ENCODE measurements at regions not wholly inside any gene's neighbourhood (a gene's known extent, or its start where the extent isn't known, plus 50 kb on each side); places are given as distances from the start of the nearest gene placed in this dataset.

DNA sequence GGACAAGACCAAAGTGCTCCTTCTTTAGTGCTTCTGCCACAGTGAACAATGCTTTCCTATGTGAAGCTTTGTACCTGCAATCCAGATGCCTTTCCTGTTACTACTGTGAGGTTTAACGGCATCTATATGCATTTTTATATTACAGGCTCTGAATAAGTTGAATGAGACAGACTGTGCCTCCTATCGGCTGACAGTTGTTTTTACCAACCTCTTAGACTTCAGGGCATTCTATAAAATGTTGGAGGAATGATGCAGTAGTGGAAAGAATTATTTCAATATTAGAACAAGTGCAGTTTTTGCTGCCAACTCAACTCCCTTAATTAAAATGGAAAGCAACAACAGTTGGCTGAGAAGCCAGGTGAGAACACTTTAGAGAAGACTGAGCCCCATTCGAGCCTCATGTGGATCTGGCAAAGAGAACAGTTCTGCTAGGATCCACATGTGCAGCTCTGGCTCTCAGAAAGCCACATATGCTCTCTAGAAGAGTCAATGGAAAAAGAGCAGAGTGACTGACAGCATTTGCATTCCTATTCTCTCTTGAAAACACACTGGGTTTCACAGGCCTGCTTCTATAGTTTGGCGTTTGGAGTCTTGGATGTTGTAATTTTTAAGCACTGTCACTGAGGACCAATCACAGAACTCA, 147.5 kb downstream of the LURAP1L start:
- H3K27me3 ChIP-seq (ENCODE audit: control insufficient read depth in 1 of 2, insufficient read depth in 2 of 2, low read length in 2 of 2), result no peaks in the 10 kb centered on the region
- no peaks in the 10 kb centered on the region for H3K36me3 ChIP-seq (ENCODE audit: control insufficient read depth in 2 of 2, insufficient read depth in 2 of 2, low read length in 1 of 2)
- 56 to 58% methylated on average over 4 of the region's 4 CpGs for WGBS, 2 donors
- no peak overlapping the region for H3K4me3 ChIP-seq (ENCODE audit: low read depth in 1 of 2, low read length in 2 of 2)
- H3K9me3 ChIP-seq (ENCODE audit: control insufficient read depth in 2 of 2, insufficient read depth in 1 of 2, low read depth in 1 of 2, low read length in 1 of 2), result no peaks in the 10 kb centered on the region
- no peaks in the 10 kb centered on the region for H3K4me1 ChIP-seq (ENCODE audit: control insufficient read depth in 2 of 2, insufficient read depth in 2 of 2, low read length in 1 of 2)
- H3K27ac ChIP-seq (ENCODE audit: low read depth in 2 of 2, low read length in 1 of 2), result no peak overlapping the region

DNA sequence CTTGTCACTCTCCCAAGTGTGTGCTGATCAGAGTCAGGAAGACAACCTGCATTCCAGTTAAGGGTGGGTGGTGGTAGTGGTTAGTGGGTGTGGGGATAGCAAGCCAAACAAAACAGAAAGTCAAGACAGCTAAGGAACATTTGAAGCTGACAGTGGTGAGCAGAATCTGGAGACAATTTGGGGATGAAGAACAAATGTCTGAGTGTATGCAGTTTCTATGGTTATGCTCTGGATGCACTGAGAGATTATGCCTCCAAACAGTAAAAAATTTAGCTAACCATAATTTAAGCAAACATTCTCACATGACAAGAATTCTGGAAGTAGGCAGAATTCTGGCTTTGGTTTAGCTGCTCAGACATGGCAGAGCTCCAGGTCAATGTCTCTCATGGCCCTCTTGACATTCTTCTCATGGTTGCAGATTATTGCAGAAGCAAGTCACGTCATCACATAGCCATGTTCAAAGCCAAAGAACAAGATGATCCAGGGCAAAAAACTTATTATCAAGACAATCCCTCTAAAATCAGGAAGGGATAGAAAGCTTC, 148.7 kb downstream of the LURAP1L start:
- no peaks in the 10 kb centered on the region for H3K4me1 ChIP-seq (ENCODE audit: control insufficient read depth in 2 of 2, insufficient read depth in 2 of 2, low read length in 1 of 2)
- 48 to 63% methylated on average over 1 of the region's 1 CpG for WGBS, 2 donors
- no peaks in the 10 kb centered on the region for H3K36me3 ChIP-seq (ENCODE audit: control insufficient read depth in 2 of 2, insufficient read depth in 2 of 2, low read length in 1 of 2)
- no peak overlapping the region for H3K27ac ChIP-seq (ENCODE audit: low read depth in 2 of 2, low read length in 1 of 2)
- no peaks in the 10 kb centered on the region for H3K9me3 ChIP-seq (ENCODE audit: control insufficient read depth in 2 of 2, insufficient read depth in 1 of 2, low read depth in 1 of 2, low read length in 1 of 2)
- H3K27me3 ChIP-seq (ENCODE audit: control insufficient read depth in 1 of 2, insufficient read depth in 2 of 2, low read length in 2 of 2), result no peaks in the 10 kb centered on the region
- no peak overlapping the region for H3K4me3 ChIP-seq (ENCODE audit: low read depth in 1 of 2, low read length in 2 of 2)

DNA sequence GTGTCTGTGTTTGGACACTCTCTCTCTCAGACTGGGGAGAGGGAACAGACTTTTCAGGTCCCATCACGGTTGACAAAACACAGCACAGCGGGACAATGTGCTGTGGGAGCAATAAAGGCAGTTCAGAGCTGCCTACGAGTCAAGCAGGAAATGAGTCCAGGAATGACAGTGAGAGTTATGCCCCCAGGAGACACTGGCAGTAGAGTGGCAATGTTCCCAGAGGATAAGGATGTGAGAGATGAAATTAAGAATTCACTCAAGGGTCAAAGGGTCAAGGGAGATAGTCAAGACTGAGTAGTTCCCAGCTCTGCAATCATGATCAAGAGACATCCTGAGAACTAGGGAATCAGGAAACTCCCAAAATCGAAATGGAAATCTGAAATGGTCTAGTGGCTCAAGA, 156.1 kb downstream of the LURAP1L start:
- Histone ChIP-seq H3K36me3 (ENCODE audit: control insufficient read depth in 2 of 2, insufficient read depth in 2 of 2, low read length in 1 of 2) (no peaks in the 10 kb centered on the region), H3K4me3 (ENCODE audit: low read depth in 1 of 2, low read length in 2 of 2) (no peak overlapping the region)

DNA sequence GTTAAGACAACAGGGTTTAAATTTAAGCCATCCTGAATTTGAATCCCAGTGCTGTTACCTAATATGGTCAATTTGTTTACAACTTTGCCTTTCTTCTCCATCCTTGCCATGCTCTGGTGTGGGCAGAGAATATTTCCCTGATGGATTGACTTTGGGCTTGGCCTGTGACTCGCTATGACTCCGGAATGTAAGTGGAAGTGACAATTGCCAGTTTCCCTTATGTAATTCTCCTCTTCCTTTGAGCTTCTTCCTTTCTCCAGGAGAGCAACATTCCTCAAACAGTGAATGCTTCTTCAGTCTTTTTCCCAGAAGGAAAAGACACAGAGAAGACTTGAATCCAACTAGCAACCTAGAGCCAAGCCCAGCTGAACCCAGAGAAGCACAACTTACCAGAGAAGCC, 159.1 kb downstream of the LURAP1L start:
- H3K27ac ChIP-seq (ENCODE audit: low read depth in 2 of 2, low read length in 1 of 2), result no peak overlapping the region
- H3K4me1 ChIP-seq (ENCODE audit: control insufficient read depth in 2 of 2, insufficient read depth in 2 of 2, low read length in 1 of 2), result no peaks in the 10 kb centered on the region
- H3K36me3 ChIP-seq (ENCODE audit: control insufficient read depth in 2 of 2, insufficient read depth in 2 of 2, low read length in 1 of 2), result no peaks in the 10 kb centered on the region
- no peaks in the 10 kb centered on the region for H3K9me3 ChIP-seq (ENCODE audit: control insufficient read depth in 2 of 2, insufficient read depth in 1 of 2, low read depth in 1 of 2, low read length in 1 of 2)
- WGBS, 2 donors, result 32 to 53% methylated on average over 2 of the region's 2 CpGs
- H3K4me3 ChIP-seq (ENCODE audit: low read depth in 1 of 2, low read length in 2 of 2), result no peak overlapping the region
- no peaks in the 10 kb centered on the region for H3K27me3 ChIP-seq (ENCODE audit: control insufficient read depth in 1 of 2, insufficient read depth in 2 of 2, low read length in 2 of 2)

More for the DNA sequence above, 156.1 kb downstream of the LURAP1L start:
- H3K27me3 ChIP-seq (ENCODE audit: control insufficient read depth in 1 of 2, insufficient read depth in 2 of 2, low read length in 2 of 2), result no peaks in the 10 kb centered on the region
- no peak overlapping the region for H3K27ac ChIP-seq (ENCODE audit: low read depth in 2 of 2, low read length in 1 of 2)
- H3K4me1 ChIP-seq (ENCODE audit: control insufficient read depth in 2 of 2, insufficient read depth in 2 of 2, low read length in 1 of 2), result no peaks in the 10 kb centered on the region
- whole genome bisulfite sequencing, 2 donors, result 66 to 79% methylated on average over 4 of the region's 4 CpGs
- H3K9me3 ChIP-seq (ENCODE audit: control insufficient read depth in 2 of 2, insufficient read depth in 1 of 2, low read depth in 1 of 2, low read length in 1 of 2), result no peaks in the 10 kb centered on the region

DNA sequence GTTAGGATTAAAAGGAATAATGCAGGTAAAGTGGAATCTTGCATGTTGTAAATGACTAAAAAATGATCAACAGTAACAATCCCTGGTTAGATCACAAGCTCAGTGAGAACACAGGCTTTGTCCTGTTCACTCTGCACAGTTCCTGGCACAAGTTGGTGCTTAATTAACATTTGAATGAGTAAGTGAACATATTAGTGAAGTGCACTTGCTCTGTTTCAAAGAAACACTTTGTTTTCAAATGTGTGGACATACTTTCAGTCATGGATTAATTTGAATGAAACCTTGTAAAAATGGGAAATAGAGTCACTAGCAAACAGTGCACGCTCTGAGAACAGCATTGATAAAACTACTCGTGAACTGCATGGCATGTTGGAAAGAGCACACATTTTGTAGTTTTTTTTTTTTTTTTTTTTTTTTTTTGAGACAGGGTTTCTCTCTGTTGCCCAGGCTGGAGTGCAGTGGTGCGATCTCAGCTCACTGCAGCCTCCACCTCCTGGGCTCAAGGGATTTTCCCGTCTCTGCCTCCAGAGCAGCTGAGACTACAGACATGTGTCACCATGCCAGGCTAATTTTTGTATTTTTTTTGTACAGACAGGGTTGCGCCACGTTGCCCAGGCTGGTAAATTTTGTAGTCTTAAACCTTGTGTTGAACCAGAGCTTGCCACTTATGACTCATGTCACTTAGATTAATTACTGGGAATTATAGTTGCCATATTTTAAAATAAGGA, 159.9 kb downstream of the LURAP1L start:
- no peak overlapping the region for H3K4me3 ChIP-seq (ENCODE audit: low read depth in 1 of 2, low read length in 2 of 2)
- no peaks in the 10 kb centered on the region for H3K27me3 ChIP-seq (ENCODE audit: control insufficient read depth in 1 of 2, insufficient read depth in 2 of 2, low read length in 2 of 2)
- no peak overlapping the region for H3K27ac ChIP-seq (ENCODE audit: low read depth in 2 of 2, low read length in 1 of 2)
- H3K36me3 ChIP-seq (ENCODE audit: control insufficient read depth in 2 of 2, insufficient read depth in 2 of 2, low read length in 1 of 2), result no peaks in the 10 kb centered on the region
- H3K4me1 ChIP-seq (ENCODE audit: control insufficient read depth in 2 of 2, insufficient read depth in 2 of 2, low read length in 1 of 2), result no peaks in the 10 kb centered on the region
- no peaks in the 10 kb centered on the region for H3K9me3 ChIP-seq (ENCODE audit: control insufficient read depth in 2 of 2, insufficient read depth in 1 of 2, low read depth in 1 of 2, low read length in 1 of 2)
- WGBS, 2 donors, result 51 to 68% methylated on average over 6 of the region's 6 CpGs

DNA sequence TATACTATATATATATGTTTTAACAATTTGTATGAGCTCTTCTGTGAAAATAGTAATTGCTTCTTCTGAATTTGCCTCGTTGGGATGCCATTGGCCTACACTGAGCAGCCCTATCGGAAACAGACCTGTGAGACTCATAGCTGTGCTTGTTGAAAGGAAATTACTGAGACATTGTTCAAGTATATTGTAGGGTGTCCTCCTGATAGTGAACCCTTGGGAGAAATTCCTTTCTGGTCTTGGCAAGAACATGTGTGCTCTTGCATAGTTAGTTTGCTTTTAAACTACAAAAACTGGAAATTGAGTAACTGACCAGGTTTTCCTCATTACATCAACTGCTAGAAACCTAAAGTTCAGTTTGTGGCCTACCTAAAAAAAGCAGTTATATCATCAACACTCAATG, 160.9 kb downstream of the LURAP1L start:
- Histone ChIP-seq H3K27ac (ENCODE audit: low read depth in 2 of 2, low read length in 1 of 2) (no peak overlapping the region), H3K9me3 (ENCODE audit: control insufficient read depth in 2 of 2, insufficient read depth in 1 of 2, low read depth in 1 of 2, low read length in 1 of 2) (no peaks in the 10 kb centered on the region), H3K4me3 (ENCODE audit: low read depth in 1 of 2, low read length in 2 of 2) (no peak overlapping the region), H3K4me1 (ENCODE audit: control insufficient read depth in 2 of 2, insufficient read depth in 2 of 2, low read length in 1 of 2) (no peaks in the 10 kb centered on the region), H3K27me3 (ENCODE audit: control insufficient read depth in 1 of 2, insufficient read depth in 2 of 2, low read length in 2 of 2) (no peaks in the 10 kb centered on the region), H3K36me3 (ENCODE audit: control insufficient read depth in 2 of 2, insufficient read depth in 2 of 2, low read length in 1 of 2) (no peaks in the 10 kb centered on the region)
- 77 to 78% methylated on average over 2 of the region's 2 CpGs for WGBS, 2 donors

DNA sequence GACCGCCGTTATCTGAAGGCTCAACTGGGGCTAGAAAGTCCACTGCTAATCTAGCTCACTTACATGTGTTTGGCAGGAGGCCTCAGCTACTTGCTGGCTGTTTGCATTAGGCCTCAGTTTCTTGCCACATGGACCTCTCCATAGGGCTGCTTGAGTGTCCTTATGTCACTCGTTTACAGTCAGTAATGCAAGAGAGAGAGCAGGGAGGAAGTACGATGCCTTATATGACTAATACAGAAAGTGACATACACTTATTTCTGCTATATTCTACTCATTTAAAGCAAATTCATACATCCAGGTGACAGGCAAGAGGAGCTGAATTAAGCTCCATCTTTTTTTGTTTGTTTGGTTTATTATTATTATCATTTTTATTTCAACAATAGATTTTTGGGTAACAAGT, 179.6 kb downstream of the LURAP1L start:
- H3K27ac ChIP-seq (ENCODE audit: low read depth in 2 of 2, low read length in 1 of 2), result no peak overlapping the region
- 91 to 98% methylated on average over 4 of the region's 4 CpGs for WGBS, 2 donors

DNA sequence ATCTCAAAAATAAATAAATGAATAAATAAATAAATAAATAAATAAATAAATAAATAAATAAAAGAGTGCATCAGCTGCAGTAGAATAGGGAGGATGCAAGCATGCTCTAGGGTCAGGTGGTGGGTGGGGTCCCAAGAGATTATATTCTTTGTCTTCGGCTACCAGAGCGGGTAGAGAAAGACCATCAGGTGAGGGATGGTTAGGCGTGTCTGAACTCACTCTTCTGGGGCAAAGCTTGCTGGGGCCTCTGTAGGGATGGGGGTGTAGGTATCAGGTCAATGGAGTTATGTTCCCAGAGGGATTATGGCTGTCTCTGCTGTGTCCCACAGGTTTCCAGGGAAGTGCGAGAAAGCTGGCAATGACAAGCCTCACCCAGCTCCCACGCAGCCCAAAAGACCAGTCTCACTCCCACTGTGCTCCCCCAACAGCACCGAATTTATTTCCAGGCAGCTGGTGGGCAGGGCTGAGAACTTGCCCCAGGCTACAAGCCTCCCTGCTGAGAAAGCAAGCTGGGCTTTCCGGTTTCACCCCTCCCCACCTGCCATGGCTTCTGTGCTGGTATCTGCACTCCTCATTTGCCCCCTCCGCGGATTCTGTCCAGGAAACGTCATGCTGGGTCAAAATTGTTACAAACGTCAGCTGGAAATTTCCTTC, 180.8 kb downstream of the LURAP1L start:
- no peak overlapping the region for H3K4me3 ChIP-seq (ENCODE audit: low read depth in 1 of 2, low read length in 2 of 2)
- peak overlapping the region in 1 of 2 donors; percentile 42 for H3K27ac ChIP-seq (ENCODE audit: low read depth in 2 of 2, low read length in 1 of 2)
- no peaks in the 10 kb centered on the region for H3K36me3 ChIP-seq (ENCODE audit: control insufficient read depth in 2 of 2, insufficient read depth in 2 of 2, low read length in 1 of 2)
- peaks cover 0 to 4% of the 10 kb centered on the region in 2 donors for H3K9me3 ChIP-seq (ENCODE audit: control insufficient read depth in 2 of 2, insufficient read depth in 1 of 2, low read depth in 1 of 2, low read length in 1 of 2)
- peaks cover 3 to 4% of the 10 kb centered on the region in 2 donors for H3K4me1 ChIP-seq (ENCODE audit: control insufficient read depth in 2 of 2, insufficient read depth in 2 of 2, low read length in 1 of 2)
- no peaks in the 10 kb centered on the region for H3K27me3 ChIP-seq (ENCODE audit: control insufficient read depth in 1 of 2, insufficient read depth in 2 of 2, low read length in 2 of 2)
- WGBS, 2 donors, result 73 to 81% methylated on average over 11 of the region's 11 CpGs

More for the DNA sequence above, 179.6 kb downstream of the LURAP1L start:
- no peaks in the 10 kb centered on the region for H3K36me3 ChIP-seq (ENCODE audit: control insufficient read depth in 2 of 2, insufficient read depth in 2 of 2, low read length in 1 of 2)
- H3K27me3 ChIP-seq (ENCODE audit: control insufficient read depth in 1 of 2, insufficient read depth in 2 of 2, low read length in 2 of 2), result no peaks in the 10 kb centered on the region
- no peak overlapping the region for H3K4me3 ChIP-seq (ENCODE audit: low read depth in 1 of 2, low read length in 2 of 2)
- H3K9me3 ChIP-seq (ENCODE audit: control insufficient read depth in 2 of 2, insufficient read depth in 1 of 2, low read depth in 1 of 2, low read length in 1 of 2), result peaks cover 0 to 4% of the 10 kb centered on the region in 2 donors
- peaks cover 3 to 4% of the 10 kb centered on the region in 2 donors for H3K4me1 ChIP-seq (ENCODE audit: control insufficient read depth in 2 of 2, insufficient read depth in 2 of 2, low read length in 1 of 2)

DNA sequence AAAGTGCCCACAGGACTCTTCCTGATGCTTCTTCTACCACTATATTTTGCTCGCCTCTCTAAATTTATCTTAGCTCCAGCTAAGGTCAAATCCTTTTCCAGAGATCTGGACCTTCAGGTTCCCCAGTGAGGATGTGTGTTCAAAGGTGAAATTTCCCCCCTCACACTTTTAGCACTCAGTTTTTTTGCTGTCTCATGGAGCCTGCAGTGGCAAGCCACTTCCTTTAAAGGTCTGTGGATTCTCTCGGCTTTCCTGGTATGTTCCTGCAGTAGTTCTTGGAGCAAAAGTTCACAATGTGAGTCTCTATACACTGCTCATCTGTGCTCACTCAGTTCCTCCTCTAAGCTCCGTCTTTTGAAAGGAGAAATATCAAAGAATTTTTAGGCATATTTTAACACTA, 181.4 kb downstream of the LURAP1L start:
- H3K4me3 ChIP-seq (ENCODE audit: low read depth in 1 of 2, low read length in 2 of 2), result no peak overlapping the region
- peaks cover 3 to 4% of the 10 kb centered on the region in 2 donors for H3K4me1 ChIP-seq (ENCODE audit: control insufficient read depth in 2 of 2, insufficient read depth in 2 of 2, low read length in 1 of 2)
- no peaks in the 10 kb centered on the region for H3K36me3 ChIP-seq (ENCODE audit: control insufficient read depth in 2 of 2, insufficient read depth in 2 of 2, low read length in 1 of 2)
- H3K9me3 ChIP-seq (ENCODE audit: control insufficient read depth in 2 of 2, insufficient read depth in 1 of 2, low read depth in 1 of 2, low read length in 1 of 2), result peaks cover 0 to 4% of the 10 kb centered on the region in 2 donors
- H3K27me3 ChIP-seq (ENCODE audit: control insufficient read depth in 1 of 2, insufficient read depth in 2 of 2, low read length in 2 of 2), result no peaks in the 10 kb centered on the region
- H3K27ac ChIP-seq (ENCODE audit: low read depth in 2 of 2, low read length in 1 of 2), result peak overlapping the region in 1 of 2 donors; percentile 42
- WGBS, 2 donors, result 23 to 43% methylated on average over 3 of the region's 3 CpGs

Data from esophagus (tissue), 2 donors.